Esophagus squamous epithelium (tissue), 5 donors: ENCODE measurements at regions not wholly inside any gene's neighbourhood (a gene's known extent, or its start where the extent isn't known, plus 50 kb on each side); places are given as distances from the start of the nearest gene placed in this dataset.

Source experiments
- DNase-seq: peaks from one replicate; lab custom pipeline; 2025; lab: John Stamatoyannopoulos, UW
- H3K27ac ChIP-seq, 4 donors: fragments of 200-600 bp; sonication (generic); one replicate each; pipeline ENCODE4 v1.5.1; 2016 to 2019; ENCODE audit warnings: mild to moderate bottlenecking in 1 of 4
- H3K27me3 ChIP-seq, 4 donors: fragments of 200-600 bp; sonication (generic); 1 replicate in 3 of 4; 2 replicates in 1 of 4; pipeline versions ENCODE4 v1.5.1 to v1.6.0; 2017 to 2021; ENCODE audit warnings: antibody characterized with exemption in 1 of 4
- H3K36me3 ChIP-seq, 3 donors: fragments of 200-600 bp; sonication (generic); one replicate each; pipeline ENCODE4 v1.5.1; 2016 to 2019
- H3K4me1 ChIP-seq, 3 donors: fragments of 200-600 bp; sonication (generic); one replicate each; pipeline ENCODE4 v1.5.1; 2017 to 2019
- H3K4me3 ChIP-seq, 4 donors: fragments of 200-600 bp; sonication (generic); 1 replicate in 3 of 4; 2 replicates in 1 of 4; pipeline ENCODE4 v1.5.1; 2016 to 2019; ENCODE audit warnings: mild to moderate bottlenecking in 2 of 4, moderate library complexity in 1 of 4
- H3K9me3 ChIP-seq, 3 donors: fragments of 200-600 bp; sonication (generic); one replicate each; pipeline ENCODE4 v1.5.1; 2016 to 2019
- CTCF ChIP-seq, 6 experiments: fragments of 450-650 bp in 4 of 6; fragments of 200-600 bp in 2 of 6; sonication (generic) in 2 of 6; IDR thresholded peaks; one replicate each; pipeline ENCODE4 v1.5.1; 2016 to 2019; ENCODE audit warnings: antibody characterized with exemption in 6 of 6, mild to moderate bottlenecking in 4 of 6, moderate library complexity in 4 of 6
- POLR2A ChIP-seq, 4 donors: fragments of 450-650 bp; IDR thresholded peaks; one replicate each; pipeline ENCODE4 v1.6.1; 2017; ENCODE audit warnings: antibody characterized with exemption in 4 of 4, mild to moderate bottlenecking in 4 of 4, moderate library complexity in 3 of 4
- WGBS, 2 donors: methylation state at CpG; one replicate each; pipeline ENCODE4 v1.1.5; 2018; 5-methylcytosine and 5-hydroxymethylcytosine counted together
- intact Hi-C: fragments of 100-400 bp; cut with DNase I; formaldehyde crosslinking; loops from one replicate; pipeline ENCODE4 v1.15.0; 2022
- donor health status: DM: yes; HTN: yes; CAD: no.

- DNase-seq: no peak
- Histone ChIP-seq H3K4me3 (no peak overlapping the region), H3K9me3 (no peaks in the 10 kb centered on the region), H3K27ac (no peak overlapping the region), H3K27me3 (no peaks in the 10 kb centered on the region), H3K4me1 (peaks cover 0 to 12% (median 0%) of the 10 kb centered on the region in 3 donors), H3K36me3 (no peaks in the 10 kb centered on the region)
- intact Hi-C loops: no loop called here
- WGBS, 2 donors: 31 to 44% methylated on average over 3 of the region's 3 CpGs
- TF ChIP-seq CTCF (IDR thresholded peaks at IDR 0.05): no peak
- no peak for TF ChIP-seq POLR2A (IDR thresholded peaks at IDR 0.05)
Measured at GRCh38 chr21:16794950-16795349, 717.9 kb upstream of the CXADR start.

- no peaks in the 10 kb centered on the region for H3K27me3 ChIP-seq
- intact Hi-C loops: no loop called here
- H3K36me3 ChIP-seq: no peaks in the 10 kb centered on the region
- DNase-seq: no peak
- no peak for TF ChIP-seq POLR2A (IDR thresholded peaks at IDR 0.05)
- TF ChIP-seq CTCF (IDR thresholded peaks at IDR 0.05): no peak
- peaks cover 0 to 12% (median 0%) of the 10 kb centered on the region in 3 donors for H3K4me1 ChIP-seq
- H3K4me3 ChIP-seq: no peak overlapping the region
- H3K27ac ChIP-seq: no peak overlapping the region
- no peaks in the 10 kb centered on the region for H3K9me3 ChIP-seq
Measured at GRCh38 chr21:16796776-16797175, 716.1 kb upstream of the CXADR start.

DNA sequence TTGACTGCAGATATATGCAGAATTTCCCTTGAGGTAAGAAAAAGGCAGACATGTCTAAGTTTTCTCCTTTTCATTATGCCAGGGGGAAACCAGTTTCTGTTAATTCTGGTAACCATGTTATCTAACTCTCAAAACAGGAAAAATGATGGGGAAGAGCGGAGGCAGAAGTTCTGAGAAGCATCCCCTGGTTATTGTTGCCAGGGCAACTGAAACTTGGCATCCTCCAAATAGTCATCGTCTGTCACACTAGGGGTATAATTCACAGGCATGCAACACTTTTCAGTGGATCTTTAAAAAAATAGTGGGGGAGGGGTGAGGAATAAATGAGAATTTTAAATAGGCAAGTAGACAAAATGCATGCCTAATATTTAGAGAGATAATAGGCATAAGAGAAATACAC is 715.3 kb upstream of the CXADR start:
- no peaks in the 10 kb centered on the region for H3K9me3 ChIP-seq
- H3K36me3 ChIP-seq: no peaks in the 10 kb centered on the region
- intact Hi-C loops: no loop called here
- H3K4me1 ChIP-seq: peaks cover 0 to 12% (median 0%) of the 10 kb centered on the region in 3 donors
- DNase-seq: no peak
- no peaks in the 10 kb centered on the region for H3K27me3 ChIP-seq
- WGBS, 2 donors: 41 to 53% methylated on average over 2 of the region's 2 CpGs
- no peak overlapping the region for H3K4me3 ChIP-seq
- no peak overlapping the region for H3K27ac ChIP-seq
- no peak for TF ChIP-seq POLR2A (IDR thresholded peaks at IDR 0.05)

DNA sequence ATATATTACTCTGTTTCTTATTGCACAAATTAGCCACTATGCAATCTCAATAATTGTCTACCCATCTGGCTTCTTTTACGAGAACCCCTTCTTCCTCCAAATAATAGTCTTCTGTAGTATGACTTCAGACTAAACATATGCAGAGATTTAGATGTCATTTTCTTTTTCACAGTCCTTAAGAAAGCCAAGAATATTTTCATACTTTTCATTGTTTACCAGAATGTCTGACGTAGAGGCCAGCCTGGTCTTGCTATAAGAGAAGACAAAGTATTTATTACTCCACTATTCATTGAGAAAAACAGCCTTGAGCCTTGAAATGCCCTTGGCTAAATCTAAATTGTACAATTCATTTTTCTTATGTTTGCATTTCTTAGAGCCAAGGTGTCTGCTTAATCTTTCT is 714.9 kb upstream of the CXADR start:
- no peak for DNase-seq
- WGBS, 2 donors: 35 to 39% methylated on average over 2 of the region's 2 CpGs

DNA sequence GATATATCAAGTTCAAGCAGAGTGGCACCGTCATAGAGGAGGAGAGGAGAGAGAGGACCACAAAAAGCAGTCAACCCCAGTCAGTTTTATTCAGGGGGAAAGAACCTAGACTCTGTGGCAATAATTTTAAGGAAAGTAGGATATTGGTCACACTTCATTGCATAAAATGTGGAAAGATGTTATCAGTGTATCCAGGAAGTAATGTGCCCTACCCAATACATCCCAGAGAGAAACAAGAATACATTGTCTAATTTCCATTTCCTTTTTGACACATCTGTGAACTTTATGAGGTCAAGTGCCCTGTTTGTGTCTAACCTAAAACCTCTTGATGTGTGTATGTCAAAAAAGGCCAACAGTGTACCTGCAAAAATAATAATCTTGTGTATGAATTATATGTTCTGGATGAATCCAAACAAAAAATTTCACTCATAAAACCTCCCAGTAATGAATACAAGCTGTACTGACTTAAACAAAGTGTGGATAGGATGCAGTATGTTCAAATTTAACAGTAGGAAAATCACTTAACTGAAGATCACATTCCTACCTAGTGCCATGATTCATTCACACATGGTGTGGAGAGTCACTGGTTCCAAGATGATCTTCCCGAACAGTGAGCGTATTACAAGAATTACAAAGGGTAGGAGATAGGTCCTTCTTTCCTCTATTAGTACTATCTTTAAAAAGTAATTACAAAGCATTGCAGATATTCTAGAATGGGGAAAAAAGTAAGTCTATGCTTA is 712.1 kb upstream of the CXADR start:
- intact Hi-C loops: no loop called here
- 86 to 98% methylated on average over 3 of the region's 3 CpGs for WGBS, 2 donors

More for the DNA sequence above, 714.9 kb upstream of the CXADR start:
- Histone ChIP-seq H3K9me3 (no peaks in the 10 kb centered on the region), H3K27ac (no peak overlapping the region), H3K27me3 (no peaks in the 10 kb centered on the region), H3K36me3 (no peaks in the 10 kb centered on the region), H3K4me1 (peaks cover 0 to 12% (median 0%) of the 10 kb centered on the region in 3 donors), H3K4me3 (no peak overlapping the region)
- intact Hi-C loops: no loop called here
- no peak for TF ChIP-seq POLR2A (IDR thresholded peaks at IDR 0.05)
- TF ChIP-seq CTCF (IDR thresholded peaks at IDR 0.05): no peak

More for the DNA sequence above, 712.1 kb upstream of the CXADR start:
- Histone ChIP-seq H3K9me3 (peaks cover 0 to 10% (median 6%) of the 10 kb centered on the region in 3 donors), H3K27me3 (no peaks in the 10 kb centered on the region), H3K36me3 (no peaks in the 10 kb centered on the region), H3K4me3 (no peak overlapping the region), H3K4me1 (peaks cover 0 to 12% (median 0%) of the 10 kb centered on the region in 3 donors), H3K27ac (no peak overlapping the region)
- TF ChIP-seq CTCF (IDR thresholded peaks at IDR 0.05) (no peak), POLR2A (IDR thresholded peaks at IDR 0.05) (no peak)
- DNase-seq: no peak
